WERI-Rb-1 (cell line): ENCODE measurements at regions not wholly inside any gene's neighbourhood (a gene's known extent, or its start where the extent isn't known, plus 50 kb on each side); places are given as distances from the start of the nearest gene placed in this dataset.

ENCODE experiments used
- DNase-seq: peaks from one replicate; pipeline ENCODE4 v3.0.0-alpha.2; 2020
- H3K27ac ChIP-seq: fragments of 250-450 bp; sonication (Bioruptor Pico); 2 replicates; pipeline ENCODE4 v1.5.1; 2020; ENCODE audit warnings: mild to moderate bottlenecking, moderate library complexity
- H3K27me3 ChIP-seq: fragments of 250-450 bp; sonication (Bioruptor Pico); 2 replicates; pipeline ENCODE4 v1.5.1; 2021; ENCODE audit warnings: mild to moderate bottlenecking, low read depth, moderate library complexity; ENCODE audit not compliant: insufficient read depth, severe bottlenecking
- H3K36me3 ChIP-seq: fragments of 250-450 bp; sonication (Bioruptor Pico); 2 replicates; pipeline ENCODE4 v1.5.1; 2020; ENCODE audit warnings: mild to moderate bottlenecking, moderate library complexity
- H3K4me3 ChIP-seq: 2 replicates; pipeline ENCODE4 v1.5.1; 2011; ENCODE audit warnings: low read depth, mild to moderate bottlenecking, control low read depth, low read length
- H3K9me3 ChIP-seq: fragments of 250-450 bp; sonication (Bioruptor Pico); 2 replicates; pipeline ENCODE4 v1.5.1; 2021; ENCODE audit warnings: mild to moderate bottlenecking, moderate library complexity; ENCODE audit not compliant: severe bottlenecking
- CTCF ChIP-seq: IDR thresholded peaks from 2 replicates; pipeline ENCODE4 v1.5.1; 2011; ENCODE audit warnings: low read depth, mild to moderate bottlenecking, control low read depth, inconsistent platforms, low read length

- no peaks in the 10 kb centered on the region for H3K27me3 ChIP-seq
- H3K9me3 ChIP-seq = no peaks in the 10 kb centered on the region
- no peak for TF ChIP-seq CTCF
- no peak overlapping the region for H3K4me3 ChIP-seq
- no peak overlapping the region for H3K27ac ChIP-seq
- DNase-seq = no peak
- no peaks in the 10 kb centered on the region for H3K36me3 ChIP-seq
Measured at GRCh38 chr19:27676877-27677276, 1536.1 kb downstream of the UQCRFS1 start.

- Histone ChIP-seq H3K4me3 (no peak overlapping the region), H3K27me3 (no peaks in the 10 kb centered on the region), H3K27ac (no peak overlapping the region), H3K36me3 (no peaks in the 10 kb centered on the region), H3K9me3 (no peaks in the 10 kb centered on the region)
- no peak for TF ChIP-seq CTCF
- no peak for DNase-seq
Measured at GRCh38 chr19:27676334-27676733, 1536.6 kb downstream of the UQCRFS1 start.

- Histone ChIP-seq H3K27ac (no peak overlapping the region), H3K27me3 (no peaks in the 10 kb centered on the region), H3K4me3 (no peak overlapping the region), H3K36me3 (no peaks in the 10 kb centered on the region), H3K9me3 (no peaks in the 10 kb centered on the region)
- TF ChIP-seq CTCF = no peak
- no peak for DNase-seq
Measured at GRCh38 chr19:27675771-27676170, 1537.2 kb downstream of the UQCRFS1 start.

GRCh38 chr19:27674701-27675100, 1538.2 kb downstream of the UQCRFS1 start:
- Histone ChIP-seq H3K4me3 (no peak overlapping the region), H3K36me3 (no peaks in the 10 kb centered on the region), H3K27me3 (no peaks in the 10 kb centered on the region), H3K27ac (no peak overlapping the region), H3K9me3 (no peaks in the 10 kb centered on the region)
- TF ChIP-seq CTCF = no peak
- no peak for DNase-seq

GRCh38 chr19:27673986-27674385, 1539.0 kb downstream of the UQCRFS1 start:
- Histone ChIP-seq H3K4me3 (no peak overlapping the region), H3K27me3 (no peaks in the 10 kb centered on the region), H3K27ac (no peak overlapping the region), H3K9me3 (no peaks in the 10 kb centered on the region), H3K36me3 (no peaks in the 10 kb centered on the region)
- DNase-seq = no peak
- no peak for TF ChIP-seq CTCF

GRCh38 chr19:27672309-27673047, 1540.5 kb downstream of the UQCRFS1 start:
- TF ChIP-seq CTCF = no peak
- no peak for DNase-seq
- no peaks in the 10 kb centered on the region for H3K9me3 ChIP-seq
- no peak overlapping the region for H3K4me3 ChIP-seq
- no peak overlapping the region for H3K27ac ChIP-seq
- H3K36me3 ChIP-seq = no peaks in the 10 kb centered on the region
- no peaks in the 10 kb centered on the region for H3K27me3 ChIP-seq
